DMS153 treated with DMSO at 0.1 percent for 48 hours (cell line): ENCODE measurements at regions not wholly inside any gene's neighbourhood (a gene's known extent, or its start where the extent isn't known, plus 50 kb on each side); places are given as distances from the start of the nearest gene placed in this dataset.

Experiments used
- DNase-seq: peaks from one replicate; lab custom pipeline; 2025; ENCODE audit not compliant: unreplicated experiment; lab: John Stamatoyannopoulos, UW

- no peak for DNase-seq
Measured at GRCh38 chr6:133748628-133749027, 140.3 kb upstream of the TCF21 start.

DNA sequence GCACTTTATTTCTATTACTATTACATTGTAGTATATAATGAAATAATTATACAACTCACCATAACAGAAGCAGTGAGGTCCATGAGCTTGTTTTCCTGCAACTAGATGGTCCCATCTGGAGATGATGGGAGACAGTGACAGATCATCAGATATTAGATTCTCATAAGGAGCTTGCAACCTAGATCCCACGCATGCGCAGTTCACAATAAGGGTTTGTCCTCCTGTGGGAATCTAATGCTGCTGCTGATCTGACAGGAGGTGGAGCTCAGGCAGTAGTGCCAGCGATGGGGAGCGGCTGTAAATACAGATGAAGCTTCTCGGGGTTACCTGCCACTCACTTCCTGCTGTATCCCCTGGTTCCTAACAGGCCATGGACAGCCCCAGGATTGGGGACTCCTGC lies 139.5 kb upstream of the TCF21 start:
- DNase-seq, result no peak

GRCh38 chr6:133752129-133752528 lies 136.8 kb upstream of the TCF21 start:
- DNase-seq, result no peak

DNA sequence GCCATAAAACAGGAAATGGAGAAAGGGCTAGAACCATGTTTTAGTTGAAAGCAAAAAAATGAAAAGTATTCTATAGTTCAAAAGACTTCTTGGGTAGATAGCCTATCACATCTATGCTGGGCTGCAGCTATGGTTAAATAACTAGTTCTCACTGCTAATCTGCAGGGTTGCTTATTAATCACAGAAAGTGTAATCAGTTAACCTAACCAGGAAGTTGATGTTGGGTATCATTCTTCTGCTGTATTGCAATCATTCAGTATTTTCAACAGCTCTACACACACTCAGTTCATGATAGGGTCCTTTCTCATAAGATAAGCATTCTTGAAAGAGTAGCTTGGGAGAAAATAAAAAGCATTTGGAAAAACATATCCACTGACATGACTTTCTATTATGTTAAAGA lies 135.2 kb upstream of the TCF21 start:
- DNase-seq, result no peak

DNA sequence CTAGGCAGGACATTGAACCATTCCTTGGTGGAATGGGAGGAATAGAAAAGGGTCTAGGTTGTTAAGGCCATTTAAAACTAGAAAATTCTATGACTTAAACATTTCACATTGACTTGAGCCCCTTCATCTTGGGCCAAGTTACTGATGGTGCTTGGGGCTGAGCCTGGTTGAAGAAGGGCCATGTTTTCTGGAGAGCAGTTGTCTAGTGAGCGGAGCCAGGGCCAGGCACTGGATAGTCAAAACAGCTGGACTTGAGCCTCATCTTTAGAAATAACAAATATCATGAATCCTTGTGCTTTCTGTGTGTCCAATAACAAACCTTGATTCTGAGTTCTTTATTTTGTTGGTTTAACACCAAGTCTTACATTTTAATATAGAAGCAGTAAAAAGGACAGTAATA lies 134.6 kb upstream of the TCF21 start:
- DNase-seq, result no peak

GRCh38 chr6:133756078-133756695 lies 132.7 kb upstream of the TCF21 start:
- no peak for DNase-seq

GRCh38 chr6:133757335-133757734 lies 131.6 kb upstream of the TCF21 start:
- no peak for DNase-seq

GRCh38 chr6:133758815-133759335 lies 130.0 kb upstream of the TCF21 start:
- no peak for DNase-seq

- DNase-seq, result no peak
Measured at GRCh38 chr6:133759524-133759923, 129.4 kb upstream of the TCF21 start.

GRCh38 chr6:133761706-133762105 lies 127.2 kb upstream of the TCF21 start:
- DNase-seq, result no peak

DNA sequence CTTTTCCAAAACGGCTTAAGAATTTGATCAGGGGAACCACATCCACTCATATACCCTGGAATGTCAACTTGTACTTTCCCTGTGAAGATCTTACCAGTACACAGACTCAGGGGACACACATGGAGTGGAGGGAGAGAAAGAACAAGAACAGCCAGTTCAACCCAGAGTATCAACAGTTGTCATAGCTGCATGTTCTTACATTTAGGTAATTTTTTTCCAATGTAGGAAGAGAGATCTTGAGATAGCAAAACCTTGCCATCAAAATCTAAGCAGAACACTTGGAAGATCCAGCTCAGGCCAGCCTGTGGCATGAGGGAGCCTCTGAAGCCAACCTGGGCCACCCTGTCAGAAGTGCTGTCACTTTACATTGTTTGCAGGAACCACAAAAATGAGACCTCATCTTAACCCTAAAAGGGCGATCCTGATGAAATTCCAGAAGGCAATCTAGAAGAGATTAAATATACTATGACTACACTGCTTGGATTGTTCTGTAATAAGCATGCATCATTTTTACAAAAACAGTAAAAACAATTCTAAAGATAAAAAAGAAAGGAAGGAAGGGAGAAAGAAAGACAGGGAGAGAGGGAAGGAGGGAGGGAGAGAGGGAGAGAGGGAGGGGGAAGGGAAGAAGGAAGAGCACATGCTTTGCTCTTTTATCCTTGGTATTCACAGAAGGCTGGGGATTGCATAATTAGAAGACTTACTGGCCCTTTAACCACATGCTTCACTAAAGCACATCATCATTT lies 124.7 kb upstream of the TCF21 start:
- no peak for DNase-seq

DNA sequence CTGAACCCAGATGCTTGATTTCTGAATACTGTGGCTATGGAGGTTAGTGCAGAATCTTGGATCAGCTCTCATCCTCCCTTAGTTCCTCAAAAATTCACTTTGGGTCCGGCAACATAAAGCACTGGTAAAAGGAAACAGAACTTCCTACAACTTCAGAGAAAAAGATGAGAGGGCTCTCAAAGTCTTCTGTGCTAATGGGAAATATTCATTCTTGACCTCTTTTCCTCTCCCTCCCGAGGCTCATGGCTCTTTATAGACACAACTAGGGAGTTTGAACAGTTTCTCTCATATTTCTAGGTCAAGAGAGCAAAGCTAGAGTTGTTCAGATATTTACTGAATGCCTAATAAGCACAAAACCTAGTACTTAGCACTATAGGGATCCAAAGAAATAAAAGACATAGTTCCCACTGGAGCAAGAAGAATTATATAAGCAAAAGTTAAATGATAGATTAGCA lies 124.1 kb upstream of the TCF21 start:
- no peak for DNase-seq

DNA sequence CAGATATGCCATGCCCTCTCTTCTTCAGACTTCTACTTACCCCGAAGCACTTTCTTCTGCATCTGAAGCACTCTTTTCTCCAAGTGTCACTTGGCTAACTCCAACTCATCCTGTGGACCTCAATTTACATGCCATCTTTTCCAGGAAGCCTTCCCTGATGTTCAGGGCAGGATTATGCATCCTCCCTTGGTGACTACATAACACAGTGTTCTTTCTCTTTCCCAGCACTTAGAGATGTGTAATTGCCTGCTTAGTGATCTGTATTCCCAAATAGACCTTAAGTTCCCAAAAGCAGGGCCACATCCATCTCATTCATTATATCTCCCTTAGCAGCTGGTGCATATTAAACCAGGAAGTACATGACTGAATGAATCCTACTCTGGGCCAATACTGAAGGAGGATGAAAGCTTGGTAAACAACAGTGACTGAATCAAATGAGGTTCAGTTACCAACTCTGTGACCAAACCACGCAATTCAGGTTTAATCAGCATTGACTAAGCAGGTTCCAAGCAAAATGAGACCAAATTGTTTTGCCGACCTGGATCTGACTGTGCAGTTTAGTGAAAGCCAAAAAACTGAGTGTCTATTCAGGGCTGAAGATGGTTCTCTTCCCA lies 121.4 kb upstream of the TCF21 start:
- DNase-seq, result no peak

DNA sequence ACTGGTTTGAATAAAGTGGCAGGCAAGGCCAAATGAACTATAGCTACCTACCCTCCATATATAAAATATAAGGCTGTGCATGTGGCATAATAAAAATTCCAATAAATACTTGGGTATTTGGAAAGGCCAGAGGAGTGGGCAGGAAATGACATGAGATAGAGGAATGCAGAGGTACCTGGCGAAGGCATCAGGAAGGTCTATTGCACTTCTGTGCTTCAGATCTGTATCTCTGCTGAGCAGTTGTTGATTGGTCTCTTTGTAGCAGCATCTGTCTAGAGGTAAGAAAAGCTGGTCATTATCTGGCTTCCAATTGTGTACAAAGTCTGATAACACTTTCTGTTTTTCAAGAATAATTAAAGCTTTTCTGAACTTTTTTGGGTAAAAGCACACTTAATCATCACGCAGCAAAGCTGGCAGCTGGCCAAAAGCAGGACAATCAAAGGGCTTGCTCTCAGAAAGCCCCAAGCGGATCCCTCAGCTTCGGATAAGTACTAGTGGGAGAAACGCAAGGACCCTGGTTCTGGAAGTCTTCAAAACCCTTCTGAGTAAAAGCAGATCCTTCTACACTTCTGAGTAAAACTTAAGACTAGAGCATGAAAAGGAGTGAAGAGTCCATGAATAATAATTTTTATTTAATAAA lies 120.1 kb upstream of the TCF21 start:
- DNase-seq, result no peak

DNA sequence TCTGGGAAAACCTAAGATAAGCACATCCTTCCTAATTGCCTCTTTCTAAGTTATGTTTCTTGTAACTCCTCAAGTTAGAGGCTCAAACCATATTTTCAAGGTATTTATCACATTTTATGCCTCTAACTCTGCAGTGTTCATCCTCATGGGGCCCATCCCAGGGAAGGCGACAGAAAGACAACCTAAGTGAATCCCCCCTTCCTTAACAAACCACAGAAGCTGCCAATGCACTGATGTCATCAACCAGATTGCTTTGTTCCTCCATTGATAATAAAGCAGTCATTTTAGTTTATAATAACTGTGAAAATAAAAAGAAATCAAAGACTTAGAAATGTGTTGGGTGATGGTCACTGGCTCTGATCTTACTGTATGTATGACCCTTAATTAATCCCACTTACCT lies 119.5 kb upstream of the TCF21 start:
- DNase-seq, result no peak

- DNase-seq, result no peak
Measured at GRCh38 chr6:133772567-133772966, 116.3 kb upstream of the TCF21 start.

DNA sequence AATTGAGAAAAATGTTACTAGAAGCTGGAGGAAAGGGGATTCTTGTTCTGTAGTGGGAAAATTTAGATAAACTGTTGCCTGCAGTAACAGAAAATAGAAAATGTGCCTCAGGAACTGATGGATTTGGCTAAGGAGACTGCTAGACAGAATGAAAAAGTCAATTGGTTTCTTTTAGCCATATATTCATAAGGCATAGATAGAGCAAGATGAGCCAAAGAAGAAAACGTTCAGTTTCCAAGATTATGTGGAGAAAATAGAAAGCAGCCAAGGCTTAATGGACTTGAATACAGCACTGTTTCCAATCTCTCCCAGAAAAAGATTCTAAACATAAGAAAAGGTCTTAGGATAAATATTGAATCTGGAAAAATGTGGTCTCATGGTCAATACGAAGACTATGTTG lies 115.1 kb upstream of the TCF21 start:
- DNase-seq, result no peak

GRCh38 chr6:133774356-133774755 lies 114.6 kb upstream of the TCF21 start:
- DNase-seq, result no peak

DNA sequence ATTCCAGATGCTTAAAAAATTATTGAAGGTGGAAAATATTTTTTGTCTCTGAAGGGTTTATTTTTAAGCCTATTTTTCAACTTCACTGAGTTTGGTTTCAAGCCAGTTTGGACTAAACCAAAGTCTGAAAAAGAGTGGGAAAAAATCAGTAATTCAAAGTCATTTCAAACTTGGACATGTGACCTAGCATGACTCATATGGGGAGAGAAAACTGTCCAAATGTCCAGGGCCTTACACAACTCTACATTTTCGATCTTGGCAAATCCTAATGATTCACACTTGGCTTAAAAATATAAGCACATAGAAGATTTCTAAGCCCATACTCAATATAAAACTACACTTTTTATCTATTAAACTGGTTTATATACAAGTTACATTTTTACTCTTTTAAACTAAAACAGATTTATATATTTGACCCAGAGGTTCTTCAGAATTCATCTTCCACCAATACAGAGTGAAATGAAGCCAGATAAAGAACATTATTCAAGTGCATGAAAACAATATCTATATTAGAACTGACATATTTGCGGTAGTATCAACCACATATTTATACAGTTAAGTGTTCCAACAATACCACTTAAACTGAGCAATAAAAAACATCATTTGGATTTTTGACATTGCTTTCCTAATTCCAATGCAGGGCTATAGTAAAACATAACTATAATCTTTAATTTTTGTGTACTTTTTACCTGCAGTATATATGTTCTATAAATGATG lies 110.3 kb upstream of the TCF21 start:
- no peak for DNase-seq

DNA sequence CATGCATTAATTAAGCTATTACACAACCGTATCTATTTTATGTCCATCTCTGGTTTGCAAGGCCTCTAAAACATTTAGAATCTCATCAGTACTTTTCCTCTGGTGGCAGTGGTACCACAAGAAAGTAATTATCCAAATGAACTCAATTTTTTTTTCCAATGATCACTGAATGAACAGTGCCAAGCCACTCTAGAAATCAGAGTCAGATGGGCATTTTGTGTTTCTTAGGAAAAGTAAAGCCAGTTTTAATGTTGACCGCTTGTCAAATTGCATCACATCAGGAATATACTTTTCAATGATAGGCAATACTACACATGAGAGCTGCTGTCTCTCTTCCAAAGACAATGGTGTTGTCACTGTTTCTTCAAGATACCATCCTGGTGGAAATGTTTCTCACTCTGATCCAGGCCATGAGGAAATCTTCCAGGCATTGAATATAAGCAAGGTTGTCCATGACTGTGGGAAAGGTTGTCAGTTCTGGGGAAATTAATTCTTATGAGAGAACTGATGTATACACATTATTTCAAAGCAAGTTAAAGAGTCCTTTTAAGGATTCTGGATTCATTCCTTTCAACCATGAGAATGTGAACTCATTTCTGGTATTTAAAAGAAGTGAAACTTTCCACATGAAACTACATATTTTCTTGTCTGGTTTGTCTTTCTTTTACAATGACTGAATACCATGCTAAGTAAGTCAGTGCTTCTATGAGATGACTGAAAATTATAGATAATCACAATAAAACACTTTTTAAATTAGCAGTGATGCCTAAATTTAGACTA lies 108.8 kb upstream of the TCF21 start:
- no peak for DNase-seq
